OCI-LY1 (cell line): ENCODE measurements at regions not wholly inside any gene's neighbourhood (a gene's known extent, or its start where the extent isn't known, plus 50 kb on each side); places are given as distances from the start of the nearest gene placed in this dataset.

Experiments used
- CTCF ChIP-seq: fragments of 200-600 bp; sonication (generic), shearing (Covaris generic); IDR thresholded peaks from 2 replicates; pipeline ENCODE4 v1.5.1; 2017; ENCODE audit warnings: mild to moderate bottlenecking, antibody characterized with exemption, low read length, moderate library complexity, mixed read lengths
- EZH2 ChIP-seq: fragments of 200-600 bp; sonication (generic), shearing (Covaris generic); IDR thresholded peaks from 2 replicates; pipeline ENCODE4 v1.8.0; 2017; ENCODE audit warnings: borderline replicate concordance, mixed run types, mild to moderate bottlenecking, antibody characterized with exemption, low read length, moderate library complexity, mixed read lengths

DNA sequence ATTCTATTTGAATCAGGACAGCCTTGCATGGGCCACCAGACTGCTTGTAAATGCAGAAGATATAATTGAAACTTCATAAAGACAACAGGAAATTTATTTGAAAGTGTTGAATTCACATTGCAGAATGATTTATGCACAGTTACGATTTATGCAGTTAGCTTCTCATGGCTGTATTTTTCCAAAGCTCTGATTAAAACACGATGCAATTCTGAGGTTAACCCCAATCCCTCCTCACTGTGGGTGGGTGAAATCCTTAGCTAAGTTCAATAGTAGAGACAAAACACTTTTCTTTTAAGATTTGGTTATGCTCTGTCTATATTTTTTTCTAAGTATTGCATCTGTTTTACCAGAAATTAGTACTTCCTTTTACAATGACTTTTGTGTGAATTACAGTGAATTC is 728.8 kb upstream of the IGFBP3 start:
- TF ChIP-seq CTCF (no peak), EZH2 (no peak)
